ENCODE measurements at regions not wholly inside any gene's neighbourhood (a gene's known extent, or its start where the extent isn't known, plus 50 kb on each side); places are given as distances from the start of the nearest gene placed in this dataset.

- TF ChIP-seq, protein P1, sequence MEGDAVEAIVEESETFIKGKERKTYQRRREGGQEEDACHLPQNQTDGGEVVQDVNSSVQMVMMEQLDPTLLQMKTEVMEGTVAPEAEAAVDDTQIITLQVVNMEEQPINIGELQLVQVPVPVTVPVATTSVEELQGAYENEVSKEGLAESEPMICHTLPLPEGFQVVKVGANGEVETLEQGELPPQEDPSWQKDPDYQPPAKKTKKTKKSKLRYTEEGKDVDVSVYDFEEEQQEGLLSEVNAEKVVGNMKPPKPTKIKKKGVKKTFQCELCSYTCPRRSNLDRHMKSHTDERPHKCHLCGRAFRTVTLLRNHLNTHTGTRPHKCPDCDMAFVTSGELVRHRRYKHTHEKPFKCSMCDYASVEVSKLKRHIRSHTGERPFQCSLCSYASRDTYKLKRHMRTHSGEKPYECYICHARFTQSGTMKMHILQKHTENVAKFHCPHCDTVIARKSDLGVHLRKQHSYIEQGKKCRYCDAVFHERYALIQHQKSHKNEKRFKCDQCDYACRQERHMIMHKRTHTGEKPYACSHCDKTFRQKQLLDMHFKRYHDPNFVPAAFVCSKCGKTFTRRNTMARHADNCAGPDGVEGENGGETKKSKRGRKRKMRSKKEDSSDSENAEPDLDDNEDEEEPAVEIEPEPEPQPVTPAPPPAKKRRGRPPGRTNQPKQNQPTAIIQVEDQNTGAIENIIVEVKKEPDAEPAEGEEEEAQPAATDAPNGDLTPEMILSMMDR (conservative IDR thresholded peaks at IDR 0.05; ENCODE audit: low read depth, low read length) = no peak
- TF ChIP-seq EZH2 (IDR thresholded peaks at IDR 0.05; ENCODE audit: borderline replicate concordance, low read depth, low read length, poor library complexity, severe bottlenecking) = no peak
Measured at GRCh38 chr16:20147091-20147490, 73.4 kb upstream of the GPR139 start.

All from A673 (cell line).